ENCODE measurements at regions not wholly inside any gene's neighbourhood (a gene's known extent, or its start where the extent isn't known, plus 50 kb on each side); places are given as distances from the start of the nearest gene placed in this dataset.

DNA sequence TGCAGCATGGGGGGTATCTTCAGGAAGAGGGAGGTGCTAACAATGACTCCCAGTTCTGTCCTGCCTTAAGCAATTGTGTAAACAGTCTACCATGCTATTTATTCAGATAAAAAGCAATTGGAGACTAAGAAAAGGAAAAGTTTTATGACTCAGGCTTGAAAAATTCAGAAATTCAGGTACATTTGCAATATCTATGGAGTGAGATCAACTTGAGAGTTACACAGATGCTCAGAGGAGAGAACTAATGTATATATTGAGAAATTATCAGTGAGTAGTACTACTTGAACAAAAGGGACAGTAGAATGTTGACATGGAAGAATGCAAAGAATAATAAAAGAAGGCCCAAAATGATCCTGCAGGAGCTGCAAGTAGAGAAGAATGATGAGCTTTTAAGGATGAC is 277.6 kb upstream of the DACH1 start:
- DNase-seq (ENCODE audit: low spot score) (no peak), ATAC-seq (ENCODE audit: insufficient number of reproducible peaks, low FRiP score, low read depth) (no peak)
- Histone ChIP-seq H3K4me3 (no peak overlapping the region), H3K4me1 (ENCODE audit: control insufficient read depth in 1 of 2, low read depth in 2 of 2) (no peaks in the 10 kb centered on the region), H3K27me3 (replicated peaks; ENCODE audit: insufficient read depth) (no peaks in the 10 kb centered on the region), H3K27ac (no peak overlapping the region), H3K36me3 (no peaks in the 10 kb centered on the region), H3K9me3 (no peaks in the 10 kb centered on the region)
- TF ChIP-seq CTCF (IDR thresholded peaks at IDR 0.05), result no peak

DNA sequence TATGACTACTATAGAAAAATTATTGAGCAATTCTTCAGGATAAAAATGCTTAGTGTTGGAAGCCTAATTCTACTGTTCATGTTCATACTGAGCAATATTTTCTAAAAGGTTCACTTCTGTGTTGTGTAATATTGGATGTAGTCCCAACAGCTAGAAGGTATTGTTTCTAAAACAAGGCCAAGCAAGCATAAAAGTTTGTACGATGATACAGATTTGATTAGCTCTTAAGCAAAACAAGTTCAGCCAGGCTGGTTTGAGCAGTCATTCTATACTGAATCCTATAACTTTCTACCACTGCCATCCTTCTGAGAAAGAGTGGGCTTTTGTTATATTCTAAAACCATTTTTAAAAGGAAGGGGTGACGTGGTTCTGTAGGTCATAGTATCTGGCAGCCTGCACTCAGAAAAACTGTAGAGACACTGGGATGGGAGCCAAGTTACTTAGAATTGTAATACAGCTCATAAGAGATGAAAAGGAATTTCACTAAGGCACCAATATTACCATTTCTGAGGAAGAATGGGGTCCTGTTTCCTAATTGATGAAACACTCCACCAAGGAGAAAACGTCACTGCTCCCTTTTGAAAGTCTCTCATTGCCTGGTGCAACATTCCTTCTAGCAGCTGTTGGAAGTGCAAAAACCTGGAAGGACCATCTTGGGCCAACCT is 275.0 kb upstream of the DACH1 start:
- no peak for DNase-seq (ENCODE audit: low spot score)

DNA sequence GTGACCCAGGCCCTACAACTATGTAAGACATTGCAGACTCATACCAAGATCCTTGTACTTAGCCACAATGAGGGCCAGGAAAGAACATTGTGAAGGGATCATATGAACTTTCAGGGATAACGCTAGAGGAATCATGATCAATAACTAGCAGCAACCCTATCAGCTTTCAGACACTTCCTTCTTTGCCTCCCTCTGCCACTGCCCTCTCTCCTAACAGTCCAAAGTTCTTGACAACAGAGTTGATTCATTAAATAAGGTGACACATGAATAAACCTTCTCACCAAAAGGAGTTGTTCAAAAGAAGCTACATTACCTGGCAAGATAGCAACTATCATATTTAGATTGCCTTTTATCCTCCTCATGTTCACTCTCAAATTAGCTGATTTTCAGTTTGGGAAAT is 272.2 kb upstream of the DACH1 start:
- no peaks in the 10 kb centered on the region for H3K27me3 ChIP-seq (replicated peaks; ENCODE audit: insufficient read depth)
- no peak overlapping the region for H3K4me3 ChIP-seq
- TF ChIP-seq CTCF (IDR thresholded peaks at IDR 0.05), result no peak
- no peaks in the 10 kb centered on the region for H3K36me3 ChIP-seq
- H3K27ac ChIP-seq, result no peak overlapping the region
- no peaks in the 10 kb centered on the region for H3K4me1 ChIP-seq (ENCODE audit: control insufficient read depth in 1 of 2, low read depth in 2 of 2)
- no peak for ATAC-seq (ENCODE audit: insufficient number of reproducible peaks, low FRiP score, low read depth)
- no peaks in the 10 kb centered on the region for H3K9me3 ChIP-seq
- DNase-seq (ENCODE audit: low spot score), result no peak

More for the DNA sequence above, 275.0 kb upstream of the DACH1 start:
- H3K36me3 ChIP-seq, result no peaks in the 10 kb centered on the region
- H3K27me3 ChIP-seq (replicated peaks; ENCODE audit: insufficient read depth), result no peaks in the 10 kb centered on the region
- H3K4me3 ChIP-seq, result no peak overlapping the region
- ATAC-seq (ENCODE audit: insufficient number of reproducible peaks, low FRiP score, low read depth), result no peak
- TF ChIP-seq CTCF (IDR thresholded peaks at IDR 0.05), result no peak
- no peaks in the 10 kb centered on the region for H3K9me3 ChIP-seq
- H3K27ac ChIP-seq, result no peak overlapping the region
- H3K4me1 ChIP-seq (ENCODE audit: control insufficient read depth in 1 of 2, low read depth in 2 of 2), result no peaks in the 10 kb centered on the region

DNA sequence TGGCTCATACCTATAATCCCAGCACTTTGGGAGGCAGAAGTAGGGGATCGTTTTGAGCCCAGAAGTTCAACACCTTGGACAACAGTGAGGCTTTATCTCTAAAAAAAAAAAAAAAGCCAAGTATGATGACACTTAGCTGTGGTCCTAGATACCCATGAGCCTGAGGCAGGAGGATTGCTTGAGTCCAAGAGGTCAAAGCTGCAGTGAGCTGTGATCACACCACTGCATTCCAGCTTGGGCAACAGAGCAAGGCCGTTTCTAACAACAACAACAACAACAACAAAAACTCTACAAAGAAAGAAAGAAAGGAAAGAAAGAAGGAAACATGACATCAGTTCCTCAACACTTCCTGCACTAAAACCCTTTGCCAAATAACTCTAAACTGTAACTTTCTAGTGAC is 265.1 kb upstream of the DACH1 start:
- no peak overlapping the region for H3K4me3 ChIP-seq
- no peak for DNase-seq (ENCODE audit: low spot score)
- no peaks in the 10 kb centered on the region for H3K9me3 ChIP-seq
- no peaks in the 10 kb centered on the region for H3K4me1 ChIP-seq (ENCODE audit: control insufficient read depth in 1 of 2, low read depth in 2 of 2)
- H3K27ac ChIP-seq, result no peak overlapping the region
- no peaks in the 10 kb centered on the region for H3K36me3 ChIP-seq
- TF ChIP-seq CTCF (IDR thresholded peaks at IDR 0.05), result no peak
- no peak for ATAC-seq (ENCODE audit: insufficient number of reproducible peaks, low FRiP score, low read depth)
- H3K27me3 ChIP-seq (replicated peaks; ENCODE audit: insufficient read depth), result no peaks in the 10 kb centered on the region

GRCh38 chr13:72129117-72129516 is 262.1 kb upstream of the DACH1 start:
- H3K4me1 ChIP-seq (ENCODE audit: control insufficient read depth in 1 of 2, low read depth in 2 of 2), result no peaks in the 10 kb centered on the region
- no peak overlapping the region for H3K27ac ChIP-seq
- no peak overlapping the region for H3K4me3 ChIP-seq
- TF ChIP-seq CTCF (IDR thresholded peaks at IDR 0.05), result no peak
- H3K27me3 ChIP-seq (replicated peaks; ENCODE audit: insufficient read depth), result no peaks in the 10 kb centered on the region
- no peak for DNase-seq (ENCODE audit: low spot score)
- H3K9me3 ChIP-seq, result no peaks in the 10 kb centered on the region
- H3K36me3 ChIP-seq, result no peaks in the 10 kb centered on the region
- ATAC-seq (ENCODE audit: insufficient number of reproducible peaks, low FRiP score, low read depth), result no peak
